ENCODE measurements at regions not wholly inside any gene's neighbourhood (a gene's known extent, or its start where the extent isn't known, plus 50 kb on each side); places are given as distances from the start of the nearest gene placed in this dataset.

- Histone ChIP-seq H3K4me3 (ENCODE audit: low read depth in 1 of 3, low read length in 3 of 3) (no peak overlapping the region), H3K4me1 (ENCODE audit: control insufficient read depth in 4 of 4, insufficient read depth in 4 of 4, low read length in 3 of 4) (no peaks in the 10 kb centered on the region), H3K9me3 (ENCODE audit: control insufficient read depth in 4 of 4, low read length in 3 of 4) (no peaks in the 10 kb centered on the region), H3K27me3 (ENCODE audit: control insufficient read depth in 4 of 4, insufficient read depth in 4 of 4, low read length in 3 of 4) (no peaks in the 10 kb centered on the region), H3K27ac (ENCODE audit: low read depth in 1 of 2, low read length in 2 of 2) (no peak overlapping the region), H3K36me3 (ENCODE audit: control insufficient read depth in 4 of 4, insufficient read depth in 3 of 4, low read depth in 1 of 4, low read length in 3 of 4) (no peaks in the 10 kb centered on the region), H3K9ac (ENCODE audit: low read depth in 1 of 2, low read length in 2 of 2) (no peak overlapping the region)
- no peak for TF ChIP-seq SP1 (IDR thresholded peaks at IDR 0.05)
- no peak for TF ChIP-seq ZBTB33 (IDR thresholded peaks at IDR 0.05)
- TF ChIP-seq RXRA (IDR thresholded peaks at IDR 0.05) = no peak
- TF ChIP-seq CTCF (IDR thresholded peaks at IDR 0.05; ENCODE audit: low read depth, low read length, missing input control) = no peak
- no peak for TF ChIP-seq ATF3 (IDR thresholded peaks at IDR 0.05)
- TF ChIP-seq MAX (IDR thresholded peaks at IDR 0.05) = no peak
- TF ChIP-seq NR2F2 (IDR thresholded peaks at IDR 0.05) = no peak
- no peak for TF ChIP-seq YY1 (IDR thresholded peaks at IDR 0.05)
- TF ChIP-seq FOXA2 (IDR thresholded peaks at IDR 0.05) = no peak
- no peak for TF ChIP-seq FOXA1 (IDR thresholded peaks at IDR 0.05)
- TF ChIP-seq EGR1 (IDR thresholded peaks at IDR 0.05; ENCODE audit: low read depth in 2 of 2) = no peak
- TF ChIP-seq REST (IDR thresholded peaks at IDR 0.05) = no peak
- no peak for TF ChIP-seq RAD21 (IDR thresholded peaks at IDR 0.05)
- no peak for TF ChIP-seq HNF4A (conservative IDR thresholded peaks at IDR 0.05)
- no peak for TF ChIP-seq GABPA (IDR thresholded peaks at IDR 0.05 in 1 of 2, conservative IDR thresholded peaks at IDR 0.05 in 1 of 2)
- DNase-seq (ENCODE audit: low spot score) = no peak
- 67% methylated on average over 6 of the region's 6 CpGs for WGBS
Measured at GRCh38 chr4:166386491-166387360, 513.7 kb downstream of the TLL1 start.

Measured in liver (tissue), 8 donors.